Astrocyte of the spinal cord (primary cell): ENCODE measurements at regions not wholly inside any gene's neighbourhood (a gene's known extent, or its start where the extent isn't known, plus 50 kb on each side); places are given as distances from the start of the nearest gene placed in this dataset.

Source experiments
- DNase-seq: peaks from one replicate; pipeline ENCODE4 v3.0.0; 2011; ENCODE audit warnings: low read depth, low spot score
- H3K4me3 ChIP-seq: 2 replicates; pipeline ENCODE4 v1.5.1; 2011; ENCODE audit warnings: low read depth, mild to moderate bottlenecking, low read length, moderate library complexity
- in situ Hi-C: cut with HindIII; loops from 2 replicates; pipeline ENCODE4 v1.10.0; 2017; ENCODE audit warnings: low sequenced_read_pairs
- TF ChIP-seq, protein P1 (sequence below): IDR thresholded peaks from 2 replicates; pipeline ENCODE4 v1.5.1; 2012; ENCODE audit warnings: low read depth, mild to moderate bottlenecking, low read length, inconsistent platforms

DNA sequence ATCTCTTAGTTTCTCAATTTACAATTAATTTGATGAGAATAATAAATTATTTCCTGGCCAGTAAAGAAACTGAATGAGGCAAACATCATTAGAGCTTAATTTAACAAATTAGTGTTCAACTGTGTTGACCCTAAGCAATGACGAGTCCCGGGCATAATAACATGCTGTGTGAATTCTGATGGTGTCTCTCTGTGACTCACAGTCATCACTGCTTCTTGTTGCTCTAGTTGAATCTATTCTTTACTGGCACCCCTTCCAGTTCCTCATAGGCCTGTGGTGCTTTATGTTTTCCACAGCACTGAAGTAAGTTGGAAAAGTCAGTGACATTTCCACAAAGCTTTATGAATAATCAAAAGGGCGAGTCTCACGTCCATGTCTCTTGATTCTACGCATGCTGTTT is 57.7 kb upstream of the SLC7A11 start:
- no peak overlapping the region for H3K4me3 ChIP-seq
- TF ChIP-seq, protein P1, sequence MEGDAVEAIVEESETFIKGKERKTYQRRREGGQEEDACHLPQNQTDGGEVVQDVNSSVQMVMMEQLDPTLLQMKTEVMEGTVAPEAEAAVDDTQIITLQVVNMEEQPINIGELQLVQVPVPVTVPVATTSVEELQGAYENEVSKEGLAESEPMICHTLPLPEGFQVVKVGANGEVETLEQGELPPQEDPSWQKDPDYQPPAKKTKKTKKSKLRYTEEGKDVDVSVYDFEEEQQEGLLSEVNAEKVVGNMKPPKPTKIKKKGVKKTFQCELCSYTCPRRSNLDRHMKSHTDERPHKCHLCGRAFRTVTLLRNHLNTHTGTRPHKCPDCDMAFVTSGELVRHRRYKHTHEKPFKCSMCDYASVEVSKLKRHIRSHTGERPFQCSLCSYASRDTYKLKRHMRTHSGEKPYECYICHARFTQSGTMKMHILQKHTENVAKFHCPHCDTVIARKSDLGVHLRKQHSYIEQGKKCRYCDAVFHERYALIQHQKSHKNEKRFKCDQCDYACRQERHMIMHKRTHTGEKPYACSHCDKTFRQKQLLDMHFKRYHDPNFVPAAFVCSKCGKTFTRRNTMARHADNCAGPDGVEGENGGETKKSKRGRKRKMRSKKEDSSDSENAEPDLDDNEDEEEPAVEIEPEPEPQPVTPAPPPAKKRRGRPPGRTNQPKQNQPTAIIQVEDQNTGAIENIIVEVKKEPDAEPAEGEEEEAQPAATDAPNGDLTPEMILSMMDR: no peak
- in situ Hi-C loops: no loop called here
- DNase-seq: no peak

DNA sequence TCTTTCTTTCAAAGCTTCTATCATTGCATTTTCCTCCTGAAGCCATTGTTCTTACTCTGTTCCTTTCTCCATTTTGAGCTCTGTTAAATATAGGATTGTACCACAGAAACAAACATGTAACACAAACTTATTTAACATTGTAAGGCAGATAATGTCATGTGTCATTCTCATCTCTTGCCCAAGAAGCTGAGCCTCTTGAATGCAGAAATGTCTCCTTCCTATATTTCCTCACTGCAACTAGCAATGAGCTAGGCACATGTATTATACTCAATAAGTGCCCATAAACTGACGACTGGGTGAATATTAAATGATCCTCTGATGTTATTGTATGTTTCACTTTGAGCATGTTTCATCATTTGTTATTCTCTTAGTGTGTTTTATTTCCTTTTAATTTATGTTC is 56.7 kb upstream of the SLC7A11 start:
- no peak overlapping the region for H3K4me3 ChIP-seq
- DNase-seq: no peak
- TF ChIP-seq, protein P1: no peak
- in situ Hi-C loops: no loop called here

DNA sequence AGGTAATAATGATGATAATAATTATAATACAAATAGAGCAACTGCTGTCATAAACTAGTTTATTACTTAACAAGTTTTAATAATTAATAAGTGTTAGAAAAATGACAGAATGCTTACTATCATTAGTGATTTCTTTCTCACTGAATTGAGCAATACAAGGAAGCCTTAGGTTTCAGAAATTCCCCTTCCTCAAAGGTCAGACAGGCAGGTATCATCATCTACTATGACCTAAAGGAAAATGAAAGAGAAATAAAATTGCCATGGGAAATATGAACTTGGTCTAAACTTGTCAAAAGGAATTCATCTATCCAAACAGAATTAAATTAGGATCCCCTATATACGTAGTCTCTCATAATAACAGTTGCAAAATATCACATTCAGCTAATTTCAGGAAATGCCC is 56.3 kb upstream of the SLC7A11 start:
- TF ChIP-seq, protein P1: no peak
- no peak overlapping the region for H3K4me3 ChIP-seq

DNA sequence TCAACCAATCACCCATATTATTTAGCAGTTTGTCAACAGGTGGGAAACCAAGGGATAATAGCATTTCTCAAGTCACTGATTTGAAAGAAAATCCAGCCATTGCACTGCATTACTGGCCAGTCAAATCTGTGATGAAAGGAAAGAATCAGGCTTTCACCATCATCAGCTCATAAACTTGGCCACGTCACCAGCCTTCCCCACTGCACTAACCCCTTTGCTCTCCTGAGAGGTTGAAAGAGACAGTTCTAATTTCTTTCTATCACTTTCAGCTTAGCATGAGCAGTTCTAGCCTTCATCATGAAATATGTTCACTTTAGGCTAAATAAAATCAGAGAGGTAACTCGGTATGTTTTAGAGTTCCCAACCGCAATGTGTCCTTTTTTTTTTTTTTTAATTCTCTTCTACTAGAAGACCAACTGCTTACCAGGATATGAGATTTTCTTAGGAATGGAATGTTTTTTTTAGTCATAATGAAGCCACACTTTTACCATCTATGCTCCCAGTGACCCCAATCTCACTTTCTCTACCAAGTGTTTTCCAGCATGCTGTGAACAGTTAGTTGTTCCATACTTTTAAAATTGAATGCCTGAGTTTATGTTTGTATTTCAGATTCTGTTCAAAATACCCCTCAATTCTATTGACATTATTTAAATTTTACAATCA is 55.7 kb upstream of the SLC7A11 start:
- DNase-seq: peak; percentile 9
- in situ Hi-C loops: no loop called here
- H3K4me3 ChIP-seq: no peak overlapping the region
- TF ChIP-seq, protein P1: no peak

More for the DNA sequence above, 56.3 kb upstream of the SLC7A11 start:
- no peak for DNase-seq
- in situ Hi-C loops: no loop called here

DNA sequence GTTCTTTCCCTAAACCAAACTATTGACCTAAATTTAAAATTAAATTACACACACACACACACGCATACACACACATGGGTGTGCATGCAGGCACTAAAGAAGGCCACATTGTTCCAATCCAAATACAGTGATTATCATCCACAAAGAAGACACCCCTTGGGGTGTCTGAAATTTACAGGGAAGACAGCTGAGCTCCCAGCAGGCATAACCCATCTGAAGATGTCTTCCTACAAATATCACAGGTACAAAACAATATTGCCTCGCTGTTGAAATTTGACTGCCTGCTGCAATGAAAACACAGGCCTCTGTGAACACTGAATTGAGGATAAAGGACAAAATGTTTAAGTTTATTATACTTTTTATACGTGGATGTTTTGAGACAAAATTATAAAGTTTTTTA is 50.2 kb upstream of the SLC7A11 start:
- in situ Hi-C loops: no loop called here
- no peak overlapping the region for H3K4me3 ChIP-seq
- TF ChIP-seq, protein P1: no peak
- DNase-seq: no peak
